DMS 273 treated with DMSO at 0.1 percent for 48 hours (cell line): ENCODE measurements at regions not wholly inside any gene's neighbourhood (a gene's known extent, or its start where the extent isn't known, plus 50 kb on each side); places are given as distances from the start of the nearest gene placed in this dataset.
A peak's percentile ranks its signal among the peaks of the same experiment; 100 is the strongest.

Source experiments
- DNase-seq: peaks from one replicate; lab custom pipeline; 2025; lab: John Stamatoyannopoulos, UW

DNA sequence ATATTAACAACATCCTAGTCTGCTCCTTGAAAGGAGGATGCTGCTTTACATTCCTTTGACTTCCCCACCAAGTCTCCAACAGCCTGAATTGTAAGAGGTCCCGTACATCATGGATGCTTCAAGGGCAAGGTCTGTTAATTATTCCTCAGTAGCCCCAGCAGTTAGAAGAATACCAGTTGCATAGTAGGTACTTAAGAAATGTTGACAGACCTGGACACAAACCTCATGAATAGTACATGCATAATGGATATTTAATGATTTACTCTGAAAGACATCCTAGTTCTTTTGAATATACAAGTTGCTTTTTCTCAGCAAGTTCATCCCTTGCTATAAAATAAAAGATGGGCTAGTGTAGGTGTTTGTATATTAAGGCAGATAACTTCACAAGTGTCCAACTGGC is 112.1 kb upstream of the DPYD start:
- DNase-seq, result peak; percentile 64

DNA sequence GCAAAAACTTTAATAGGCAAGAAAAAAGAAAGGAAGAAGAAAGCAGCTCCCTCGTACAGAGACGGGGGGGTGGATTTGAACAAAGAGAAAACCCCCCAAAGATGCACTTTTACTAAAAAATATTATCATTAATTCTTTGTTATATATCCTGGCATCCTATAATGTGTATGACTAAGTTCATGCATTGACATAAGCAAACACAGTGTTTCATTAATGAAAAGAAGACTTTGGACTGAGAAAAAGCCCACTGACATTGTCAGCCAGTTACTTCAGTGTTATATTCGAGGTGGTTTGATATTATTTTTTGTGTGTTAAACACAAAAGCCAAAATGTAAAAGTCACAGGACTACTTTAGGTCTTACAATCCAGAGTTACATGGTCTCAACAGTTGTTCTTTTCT is 110.1 kb upstream of the DPYD start:
- DNase-seq, result peak; percentile 38

DNA sequence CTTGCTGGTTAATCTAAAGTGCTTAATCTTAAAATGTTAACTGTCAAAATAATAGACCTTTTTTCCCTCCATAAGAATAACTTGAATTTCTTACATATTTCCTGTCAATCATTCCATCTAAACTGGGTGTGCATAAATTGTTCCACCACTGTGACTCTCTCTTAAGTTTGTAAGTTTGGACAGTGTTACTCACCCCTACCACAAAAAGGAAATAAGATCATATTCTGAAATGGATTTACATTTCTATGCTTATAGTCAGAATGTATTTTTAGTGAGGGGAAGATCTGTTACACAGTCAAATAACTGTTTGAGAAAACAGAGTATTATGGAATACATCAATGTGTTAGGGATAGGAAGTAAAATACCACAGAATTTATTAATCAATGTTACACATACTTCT is 109.6 kb upstream of the DPYD start:
- peak; percentile 42 for DNase-seq

DNA sequence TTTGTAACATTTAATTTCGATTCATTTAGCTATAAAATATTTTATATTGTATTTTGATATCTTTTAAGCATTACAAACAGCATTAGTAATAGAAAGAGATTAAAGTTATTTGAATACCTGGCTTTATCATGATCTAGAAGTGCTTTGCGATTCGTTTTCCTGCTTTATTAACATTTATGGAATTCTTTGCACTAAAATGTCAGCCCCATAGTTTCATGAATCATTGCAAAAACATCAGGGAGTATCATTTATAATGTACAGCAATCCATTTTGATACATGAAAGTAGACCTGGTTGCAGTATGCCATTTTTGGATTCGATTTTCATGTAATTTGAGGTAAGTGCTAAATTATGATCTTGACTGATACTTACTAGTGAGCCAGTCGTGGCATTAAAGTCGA is 108.0 kb upstream of the DPYD start:
- DNase-seq, result peak; percentile 45

DNA sequence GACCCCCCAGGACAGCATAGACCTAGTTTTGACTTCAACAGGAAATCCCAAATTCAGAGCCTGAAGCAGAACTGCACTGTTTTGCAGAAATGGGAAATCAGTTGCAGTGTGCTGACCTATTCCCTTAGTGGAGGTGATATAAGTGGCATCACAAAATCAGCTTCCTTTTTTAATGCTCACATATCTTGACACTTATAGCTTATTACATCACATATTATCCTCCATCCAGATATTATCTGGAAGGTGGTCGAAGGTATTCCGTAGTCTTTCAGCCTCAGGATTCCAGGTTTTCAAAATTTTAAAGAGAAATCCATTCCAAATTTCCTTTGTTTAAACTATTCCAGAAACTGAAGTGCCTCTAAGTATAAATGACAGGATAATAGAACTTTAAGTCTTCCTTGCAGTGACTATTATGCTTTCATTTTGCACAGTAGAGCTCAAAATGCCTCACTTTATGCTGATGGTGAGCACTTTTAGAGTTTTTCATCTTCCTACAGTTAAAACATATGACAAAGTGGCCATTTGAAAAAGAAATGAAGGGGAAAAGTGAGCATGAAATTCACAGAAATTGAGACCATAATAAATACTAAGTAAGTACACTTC is 106.4 kb upstream of the DPYD start:
- peak; percentile 74 for DNase-seq

DNA sequence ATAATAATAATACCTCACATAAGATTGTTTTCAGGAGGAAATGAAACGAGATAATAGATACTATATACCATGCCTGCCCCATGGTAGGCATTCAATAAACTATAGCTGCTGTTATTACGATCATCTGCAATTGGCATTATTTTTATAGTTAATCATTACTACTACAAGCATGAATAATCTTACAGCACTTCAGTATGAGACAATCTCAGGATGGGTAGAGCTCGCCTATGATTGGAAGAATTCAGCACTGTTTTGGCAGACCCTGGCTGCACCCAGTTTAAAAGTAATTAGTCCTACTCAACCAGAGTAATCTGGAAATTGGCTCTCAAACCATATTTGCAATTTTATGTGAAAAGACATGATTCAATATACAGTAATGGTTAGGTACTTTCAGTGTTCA is 105.0 kb upstream of the DPYD start:
- DNase-seq, result no peak

DNA sequence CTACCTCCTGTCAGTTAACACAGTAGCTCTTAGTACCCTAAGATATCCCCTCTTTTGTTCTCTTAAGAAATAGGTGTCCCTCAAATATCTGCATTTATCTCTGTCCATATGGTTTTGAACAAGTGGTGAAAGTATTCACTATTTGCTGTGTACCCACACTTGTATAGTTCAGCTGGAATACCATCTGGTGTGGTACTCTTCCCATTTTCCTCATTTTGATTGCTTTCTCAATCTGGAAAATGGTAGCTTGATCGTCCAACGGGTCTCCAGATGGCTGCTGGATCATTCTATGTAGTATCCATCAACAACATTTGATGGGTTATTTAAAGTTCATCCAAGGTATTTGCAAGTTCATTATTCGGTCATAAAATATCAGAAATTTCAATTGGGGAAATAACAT is 100.3 kb upstream of the DPYD start:
- peak; percentile 85 for DNase-seq

DNA sequence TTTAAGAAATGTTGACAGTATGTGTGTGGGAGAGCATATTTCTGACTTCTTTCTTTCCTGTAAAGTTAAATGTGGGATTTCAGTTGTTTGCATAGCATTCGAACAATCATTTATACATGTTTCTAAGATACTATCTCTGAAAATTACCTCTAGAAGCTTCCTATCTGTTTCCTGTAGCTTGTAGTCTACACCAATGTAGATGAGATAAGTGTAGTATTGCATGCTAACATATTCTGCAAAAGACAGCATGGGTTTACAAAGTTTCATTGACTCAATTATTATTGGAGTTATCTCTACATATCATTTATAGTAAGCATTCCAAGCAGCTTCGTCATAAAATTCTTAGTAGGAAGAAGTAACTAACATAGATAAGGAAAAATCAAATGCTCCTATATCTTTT is 98.9 kb upstream of the DPYD start:
- no peak for DNase-seq

DNA sequence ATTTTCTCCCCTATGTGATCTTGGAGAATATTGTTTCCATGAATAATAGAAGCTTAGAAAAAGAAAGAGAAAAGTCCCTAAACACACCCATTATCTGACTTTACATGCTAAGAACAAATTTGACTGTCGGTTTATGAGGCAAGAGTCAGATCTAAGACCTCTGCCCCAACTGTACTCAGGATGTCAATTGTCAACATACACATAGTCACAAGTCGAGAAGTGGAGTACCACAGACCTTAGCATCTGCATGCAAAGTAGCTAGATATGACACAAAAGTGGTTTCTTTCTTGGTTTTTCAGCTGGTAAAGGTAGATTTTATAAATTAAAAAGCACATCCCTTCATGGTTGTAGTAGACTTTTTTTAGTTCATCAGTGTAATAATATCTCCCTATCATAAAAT is 97.2 kb upstream of the DPYD start:
- DNase-seq, result no peak

DNA sequence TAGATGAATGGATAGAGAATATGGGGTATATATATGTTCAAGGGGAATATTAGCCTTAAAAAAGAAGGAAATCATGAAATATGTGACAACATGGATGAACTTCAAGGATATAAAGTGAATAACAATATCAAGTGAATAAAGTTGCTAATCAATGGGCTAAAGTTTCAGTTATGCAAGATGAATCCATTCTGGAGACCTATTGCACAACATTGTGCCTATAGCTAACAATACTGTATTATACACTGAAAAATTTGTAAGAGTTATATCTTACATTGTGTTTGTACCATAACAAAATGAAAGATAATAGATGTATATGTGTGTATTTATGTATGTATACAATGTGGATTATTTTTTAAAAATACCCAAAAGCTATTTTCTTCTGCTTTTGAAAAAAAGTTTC is 96.3 kb upstream of the DPYD start:
- no peak for DNase-seq

DNA sequence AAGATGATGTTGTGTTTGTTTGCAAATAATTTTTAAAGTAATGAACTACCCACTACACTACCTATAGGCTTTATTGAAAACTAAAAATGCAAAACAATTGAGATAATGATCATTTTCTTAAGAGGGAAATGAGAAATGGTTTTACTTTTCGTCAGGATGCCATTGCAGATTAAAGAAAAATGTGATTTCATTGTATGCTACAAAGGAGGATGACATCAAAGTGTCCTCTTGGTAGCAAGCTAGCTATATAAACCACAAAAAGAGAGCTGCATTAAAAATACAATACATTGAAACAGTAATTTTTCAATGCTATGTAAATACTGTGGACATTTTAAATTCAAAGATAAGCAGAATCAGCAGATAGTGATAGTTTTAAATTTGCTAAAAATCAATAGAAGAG is 87.5 kb upstream of the DPYD start:
- no peak for DNase-seq

DNA sequence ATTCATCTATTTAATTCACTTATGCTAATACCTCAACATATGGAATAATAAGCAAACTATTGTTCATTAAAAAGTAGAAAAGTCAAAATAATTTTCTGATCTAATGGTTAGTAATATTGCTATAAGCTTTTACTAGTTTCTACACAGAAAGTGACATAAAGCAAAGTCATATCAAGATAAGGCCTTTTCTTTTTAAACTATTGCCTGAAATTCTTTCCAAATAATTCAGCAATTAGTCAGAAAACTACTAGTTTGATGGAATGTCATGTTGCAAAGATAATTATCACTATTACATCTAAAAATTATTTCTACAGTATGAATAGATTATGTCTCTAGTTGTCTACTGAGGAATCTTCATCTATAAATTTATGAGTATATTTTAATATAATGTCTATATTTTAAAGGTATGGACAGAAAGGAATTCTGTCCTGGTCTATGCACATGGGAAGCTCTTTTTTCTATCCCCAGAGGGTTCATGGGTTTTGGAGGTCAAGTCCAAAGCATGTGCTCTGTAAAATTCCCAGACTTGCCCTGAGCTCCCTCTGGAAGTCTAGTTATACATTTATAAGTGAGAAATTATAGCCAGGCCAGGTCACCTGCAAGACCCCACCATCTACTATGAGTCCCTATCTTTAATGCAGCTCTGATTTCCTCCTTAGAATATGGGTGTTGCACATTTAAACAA is 84.6 kb upstream of the DPYD start:
- no peak for DNase-seq

DNA sequence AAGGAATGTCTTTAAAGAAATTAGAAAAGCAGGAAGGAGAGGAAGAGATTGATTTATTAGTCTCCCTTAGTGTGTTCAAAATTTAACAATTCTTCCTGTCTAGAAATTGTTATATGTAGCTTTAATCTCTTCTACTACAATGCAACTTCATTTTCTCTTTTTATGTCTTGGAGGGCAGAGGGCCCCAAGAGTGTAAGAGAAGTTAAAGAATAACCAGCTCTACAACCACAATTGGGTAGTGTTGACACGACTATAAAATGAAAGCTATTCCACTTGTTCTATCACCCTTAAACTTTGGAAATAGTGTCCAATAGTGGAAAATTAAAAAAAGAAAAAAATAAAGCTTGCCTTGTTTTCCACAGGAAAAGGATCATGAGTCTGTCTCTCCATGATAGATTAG is 82.6 kb upstream of the DPYD start:
- no peak for DNase-seq

DNA sequence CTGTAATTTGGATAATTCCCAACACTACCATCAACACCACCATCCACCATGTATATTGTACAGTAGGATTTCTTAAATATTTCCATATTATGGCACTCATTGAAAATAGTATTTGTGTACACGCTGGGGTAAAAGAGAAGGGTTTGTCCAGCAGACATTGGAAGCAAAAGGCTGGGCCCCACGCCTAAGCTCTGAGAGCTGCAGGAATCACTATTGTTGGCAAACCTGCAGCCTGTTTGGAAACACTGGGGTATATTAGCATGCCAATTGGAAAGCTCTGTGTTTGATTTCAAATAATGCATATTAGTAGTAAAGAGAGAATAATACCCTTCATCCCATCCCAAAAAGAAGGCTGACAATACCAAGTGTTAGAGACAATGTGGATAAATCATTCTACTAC is 81.5 kb upstream of the DPYD start:
- DNase-seq, result no peak

DNA sequence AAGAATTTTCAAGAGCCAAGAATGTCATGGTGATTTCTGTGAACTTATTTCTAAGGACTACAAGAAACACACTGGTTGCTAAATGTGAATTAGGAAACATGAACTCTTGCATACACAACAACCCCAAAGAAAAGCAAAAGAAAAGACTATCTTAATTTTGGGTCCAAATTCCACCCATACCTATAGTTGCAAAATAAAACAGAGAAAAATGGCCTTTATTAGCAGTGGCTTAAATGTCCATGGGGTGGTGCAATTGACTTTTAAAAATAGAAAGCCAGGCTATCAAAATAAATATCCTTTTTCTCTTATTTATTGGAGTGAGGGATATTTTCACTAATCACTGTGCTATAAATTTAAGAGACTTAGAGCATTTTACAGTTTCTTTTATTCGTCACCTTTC is 80.9 kb upstream of the DPYD start:
- DNase-seq, result no peak

DNA sequence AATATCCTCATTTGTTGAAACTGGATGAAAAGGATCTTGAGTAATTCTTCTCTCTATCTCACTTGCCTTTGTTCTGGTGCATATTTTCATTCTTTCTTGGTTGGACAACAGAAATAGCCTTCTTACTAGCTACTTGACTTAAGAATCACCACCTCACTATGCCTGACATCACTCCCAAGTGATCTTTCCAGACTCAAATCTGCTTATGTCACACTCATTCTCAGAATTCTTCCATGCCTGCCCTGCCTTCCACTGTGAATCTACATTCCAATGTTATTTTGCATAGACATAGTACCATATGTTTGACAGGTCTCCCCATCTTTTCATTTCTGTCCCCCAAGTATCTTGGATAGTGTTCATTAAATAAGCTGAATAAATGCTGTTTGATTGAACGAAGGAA is 78.5 kb upstream of the DPYD start:
- no peak for DNase-seq

DNA sequence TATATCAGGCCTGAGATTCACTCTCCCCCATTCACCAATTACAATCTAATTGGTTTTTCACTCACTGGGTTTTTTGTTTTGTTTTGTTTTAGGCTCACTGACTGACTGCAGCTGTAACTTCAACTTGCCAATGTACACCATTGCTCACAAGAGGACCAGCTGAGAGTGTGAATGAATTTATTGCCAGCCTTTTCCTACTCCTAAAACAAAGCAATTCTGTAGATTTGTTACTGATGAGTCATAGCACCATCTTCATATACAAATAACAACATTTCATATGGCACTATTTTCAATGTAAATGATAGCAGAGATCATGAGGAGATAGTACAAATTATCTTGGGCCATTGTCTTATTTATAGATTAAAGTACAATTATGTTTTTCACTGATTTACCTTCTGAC is 76.0 kb upstream of the DPYD start:
- no peak for DNase-seq

DNA sequence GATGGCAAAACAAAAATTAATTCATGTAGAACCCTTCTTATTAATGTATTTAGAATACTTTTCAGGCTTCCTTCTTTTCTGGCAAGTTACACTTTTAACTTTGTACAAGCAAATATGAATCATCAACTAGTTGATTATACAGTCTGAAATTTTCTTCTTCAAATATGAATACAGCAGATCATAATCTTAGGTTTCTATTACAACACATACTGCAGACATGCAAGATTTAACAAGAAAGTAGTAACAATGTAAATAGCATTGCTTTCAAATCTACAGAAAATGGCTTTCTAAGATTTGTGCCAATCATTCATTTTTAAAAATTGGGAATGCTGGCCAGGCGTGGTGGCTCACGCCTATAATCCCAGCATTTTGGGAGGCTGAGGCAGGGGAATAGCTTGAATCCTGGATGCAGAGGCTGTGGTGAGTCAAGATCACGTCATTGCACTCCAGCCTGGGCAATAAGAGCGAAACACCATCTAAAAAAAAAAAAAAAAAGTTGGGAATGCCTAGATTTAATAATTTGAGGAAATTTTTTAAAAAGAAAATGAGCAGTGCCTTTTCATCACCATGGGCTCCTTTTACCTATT is 68.4 kb upstream of the DPYD start:
- no peak for DNase-seq

DNA sequence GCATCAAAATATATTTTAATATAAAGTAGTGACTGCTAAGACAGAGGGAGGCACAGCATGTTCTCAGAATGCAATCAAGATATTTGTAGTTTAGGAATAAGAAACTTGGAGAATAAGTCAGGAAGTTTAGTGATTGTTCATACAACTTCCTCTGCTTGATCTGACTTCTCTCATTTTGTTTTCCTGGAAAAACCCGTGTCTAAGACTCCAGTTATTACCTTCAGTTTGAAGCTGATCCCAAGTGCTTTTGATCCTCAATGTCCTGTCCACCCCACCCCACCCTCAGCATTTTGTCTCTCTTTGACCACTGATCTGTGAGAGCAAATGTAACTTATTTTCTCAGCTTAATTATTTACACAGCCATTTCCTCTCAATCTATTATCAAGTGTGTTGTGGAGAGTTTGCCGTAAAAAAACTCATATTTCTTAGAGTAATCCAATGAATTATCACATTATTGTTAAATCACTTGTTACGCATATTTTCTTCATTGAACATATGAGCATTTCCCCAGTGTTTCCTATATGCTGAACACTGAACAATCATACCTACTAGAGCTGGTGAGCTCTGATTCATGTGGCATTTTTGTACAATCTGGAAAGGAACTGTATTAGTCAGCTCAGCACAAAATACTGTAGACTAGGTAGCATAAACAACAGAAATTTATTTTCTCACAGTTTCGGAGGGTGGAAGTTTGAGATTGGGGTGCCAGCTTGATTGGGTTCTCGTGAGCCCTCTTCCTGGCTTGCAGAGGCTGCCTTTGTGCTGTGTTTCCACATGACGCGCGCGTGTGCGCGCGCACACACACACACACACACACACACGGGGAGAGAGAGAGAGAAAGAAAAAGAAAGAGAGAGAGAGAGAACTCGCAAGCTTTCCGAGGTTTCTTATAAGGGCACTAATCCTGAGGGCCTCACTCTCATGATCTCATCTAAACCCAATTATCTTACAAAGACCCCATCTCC is 65.5 kb upstream of the DPYD start:
- no peak for DNase-seq

DNA sequence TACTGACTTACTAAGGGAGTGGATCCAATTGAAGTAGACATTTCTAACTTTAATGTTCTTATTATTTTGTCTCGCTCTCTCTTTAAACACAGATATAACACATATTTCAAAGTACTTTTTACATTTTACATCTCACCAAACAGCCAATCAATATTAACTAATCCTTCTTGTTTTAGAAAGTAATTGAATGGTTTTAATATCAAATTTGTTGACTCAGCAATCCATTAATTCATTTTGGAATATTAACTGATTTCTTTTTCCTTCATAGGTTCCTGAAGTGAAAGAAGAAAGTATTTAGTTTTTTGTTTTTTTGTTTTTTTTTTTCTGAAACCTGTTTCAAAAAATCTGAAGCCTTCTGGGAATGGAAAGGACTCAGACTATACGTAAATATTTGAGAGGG is 62.3 kb upstream of the DPYD start:
- DNase-seq, result no peak

DNA sequence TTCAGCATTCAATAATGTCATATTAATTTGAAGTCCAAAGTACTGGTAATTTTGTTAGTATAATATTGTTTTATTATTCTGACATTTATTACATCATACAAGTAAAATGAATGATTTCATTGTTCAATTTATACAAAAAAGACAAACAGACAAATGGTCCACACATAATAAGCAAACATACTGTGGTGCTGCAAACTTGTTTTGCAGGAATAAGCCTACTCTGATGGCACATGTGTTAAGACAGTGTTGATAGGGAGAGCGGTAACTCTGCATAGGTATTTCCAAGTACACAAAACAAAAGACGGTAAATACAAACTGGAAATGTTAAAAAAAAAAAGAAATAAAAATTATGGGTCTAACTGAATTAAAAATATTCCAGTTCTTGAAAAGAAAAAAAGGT is 59.7 kb upstream of the DPYD start:
- DNase-seq, result no peak

DNA sequence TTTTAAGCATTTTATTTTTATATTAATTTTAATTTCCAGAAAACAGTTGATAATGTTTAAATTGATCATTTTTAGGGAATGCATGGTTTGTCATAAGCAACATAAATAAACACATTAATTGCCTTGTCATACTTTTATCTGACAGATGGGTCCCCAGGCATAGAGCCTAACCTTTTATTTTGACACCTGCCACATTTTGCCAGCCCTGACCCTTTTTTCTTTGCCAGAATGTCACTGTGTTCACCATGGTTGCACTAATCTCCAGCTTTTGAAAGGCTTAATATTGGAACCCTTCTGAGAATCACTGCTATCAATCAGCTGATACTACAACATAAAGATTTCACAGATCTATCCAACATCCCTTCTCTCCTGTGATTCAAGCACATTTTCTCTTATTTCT is 56.0 kb upstream of the DPYD start:
- peak; percentile 24 for DNase-seq
